MM.1S (cell line): ENCODE measurements at regions not wholly inside any gene's neighbourhood (a gene's known extent, or its start where the extent isn't known, plus 50 kb on each side); places are given as distances from the start of the nearest gene placed in this dataset.

Experiments used
- DNase-seq: peaks from one replicate; pipeline ENCODE4 v3.0.0-alpha.2; 2015
- H2AFZ ChIP-seq: fragments of 300-600 bp; sonication (generic); 2 replicates; pipeline ENCODE4 v1.6.0; 2016; ENCODE audit warnings: antibody characterized with exemption, low read length
- H3F3A ChIP-seq: fragments of 300-600 bp; sonication (generic); 2 replicates; pipeline ENCODE4 v1.6.1; 2016; ENCODE audit warnings: mild to moderate bottlenecking, antibody characterized with exemption, low read length, moderate library complexity, mixed read lengths; ENCODE audit not compliant: insufficient read depth
- H3K27ac ChIP-seq: fragments of 300-600 bp; sonication (generic); 2 replicates; pipeline ENCODE4 v1.5.1; 2016; ENCODE audit warnings: mild to moderate bottlenecking, low read length
- H3K27me3 ChIP-seq: fragments of 300-600 bp; sonication (generic); replicated peaks from 2 replicates; pipeline ENCODE4 v1.6.0; 2016; ENCODE audit warnings: low read length; ENCODE audit not compliant: insufficient read depth
- H3K36me3 ChIP-seq: fragments of 300-600 bp; sonication (generic); replicated peaks from 2 replicates; pipeline ENCODE4 v1.6.1; 2016; ENCODE audit warnings: mild to moderate bottlenecking, low read length, mixed read lengths; ENCODE audit not compliant: insufficient read depth
- H3K4me1 ChIP-seq: fragments of 300-600 bp; sonication (generic); 2 replicates; pipeline ENCODE4 v1.6.1; 2016; ENCODE audit warnings: low read length, mixed read lengths
- H3K4me2 ChIP-seq: fragments of 300-600 bp; sonication (generic); 2 replicates; pipeline ENCODE4 v1.6.0; 2016; ENCODE audit warnings: low read depth, low read length
- H3K4me3 ChIP-seq: fragments of 300-600 bp; sonication (generic); 2 replicates; pipeline ENCODE4 v1.5.1; 2016; ENCODE audit warnings: low read length, mixed read lengths
- H3K79me2 ChIP-seq: fragments of 300-600 bp; sonication (generic); 2 replicates; pipeline ENCODE4 v1.6.1; 2016; ENCODE audit warnings: mixed run types, low read length, mixed read lengths
- H3K9ac ChIP-seq: fragments of 300-600 bp; sonication (generic); 2 replicates; pipeline ENCODE4 v1.6.1; 2016; ENCODE audit warnings: low read length, mixed read lengths
- H3K9me2 ChIP-seq: fragments of 300-600 bp; sonication (generic); replicated peaks from 2 replicates; pipeline ENCODE4 v1.6.1; 2016; ENCODE audit warnings: mild to moderate bottlenecking, low read length, mixed read lengths; ENCODE audit not compliant: insufficient read depth
- H3K9me3 ChIP-seq: fragments of 300-600 bp; sonication (generic); replicated peaks from 2 replicates; pipeline ENCODE4 v1.6.1; 2016; ENCODE audit warnings: mild to moderate bottlenecking, low read length, mixed read lengths; ENCODE audit not compliant: insufficient read depth
- H4K20me1 ChIP-seq: fragments of 300-600 bp; sonication (generic); 2 replicates; pipeline ENCODE4 v1.6.1; 2016; ENCODE audit warnings: mild to moderate bottlenecking, low read length, moderate library complexity, mixed read lengths; ENCODE audit not compliant: insufficient read depth
- EZH2 ChIP-seq: fragments of 300-600 bp; sonication (generic); optimal IDR thresholded peaks from 2 replicates; pipeline ENCODE3; 2017; ENCODE audit warnings: low read depth, mild to moderate bottlenecking, antibody characterized with exemption, low read length, mixed read lengths
- EZH2phosphoT487 ChIP-seq: fragments of 300-600 bp; sonication (generic); IDR thresholded peaks from 2 replicates; pipeline ENCODE4 v1.6.1; 2018; ENCODE audit warnings: antibody characterized with exemption, low read length
- TF ChIP-seq, protein P1 (sequence below): fragments of 300-600 bp; sonication (generic); IDR thresholded peaks from 2 replicates; pipeline ENCODE4 v1.5.1; 2016; ENCODE audit warnings: antibody characterized with exemption, low read length, mixed read lengths

DNA sequence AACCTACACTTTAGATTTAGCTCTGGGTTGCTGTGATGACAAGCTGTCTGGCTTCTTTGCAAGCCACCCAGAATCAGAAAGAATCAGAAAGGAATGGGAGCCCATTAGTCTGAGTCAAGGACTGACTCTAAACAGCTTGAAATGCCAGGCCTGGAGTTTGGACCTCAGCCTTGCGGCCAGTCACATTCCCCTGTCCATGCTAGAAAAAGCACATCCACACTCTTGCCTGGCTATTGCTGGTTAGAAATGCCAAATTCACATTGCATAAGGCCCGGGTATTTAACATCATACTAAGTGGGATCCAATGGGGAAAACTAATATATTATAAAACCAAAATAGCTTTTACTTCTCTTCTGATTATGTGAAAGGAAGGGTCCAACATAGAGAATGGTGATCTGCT is 756.8 kb upstream of the KLHL29 start:
- TF ChIP-seq EZH2 = no peak
- TF ChIP-seq, protein P1, sequence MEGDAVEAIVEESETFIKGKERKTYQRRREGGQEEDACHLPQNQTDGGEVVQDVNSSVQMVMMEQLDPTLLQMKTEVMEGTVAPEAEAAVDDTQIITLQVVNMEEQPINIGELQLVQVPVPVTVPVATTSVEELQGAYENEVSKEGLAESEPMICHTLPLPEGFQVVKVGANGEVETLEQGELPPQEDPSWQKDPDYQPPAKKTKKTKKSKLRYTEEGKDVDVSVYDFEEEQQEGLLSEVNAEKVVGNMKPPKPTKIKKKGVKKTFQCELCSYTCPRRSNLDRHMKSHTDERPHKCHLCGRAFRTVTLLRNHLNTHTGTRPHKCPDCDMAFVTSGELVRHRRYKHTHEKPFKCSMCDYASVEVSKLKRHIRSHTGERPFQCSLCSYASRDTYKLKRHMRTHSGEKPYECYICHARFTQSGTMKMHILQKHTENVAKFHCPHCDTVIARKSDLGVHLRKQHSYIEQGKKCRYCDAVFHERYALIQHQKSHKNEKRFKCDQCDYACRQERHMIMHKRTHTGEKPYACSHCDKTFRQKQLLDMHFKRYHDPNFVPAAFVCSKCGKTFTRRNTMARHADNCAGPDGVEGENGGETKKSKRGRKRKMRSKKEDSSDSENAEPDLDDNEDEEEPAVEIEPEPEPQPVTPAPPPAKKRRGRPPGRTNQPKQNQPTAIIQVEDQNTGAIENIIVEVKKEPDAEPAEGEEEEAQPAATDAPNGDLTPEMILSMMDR = no peak
- TF ChIP-seq EZH2phosphoT487 = no peak
- no peaks in the 10 kb centered on the region for H3K9me2 ChIP-seq
- H3K4me1 ChIP-seq = no peaks in the 10 kb centered on the region
- DNase-seq = no peak
- H3K79me2 ChIP-seq = no peaks in the 10 kb centered on the region
- H3K27me3 ChIP-seq = no peaks in the 10 kb centered on the region
- no peak overlapping the region for H3K27ac ChIP-seq
- H3K9me3 ChIP-seq = no peaks in the 10 kb centered on the region
- no peak overlapping the region for H3K4me2 ChIP-seq
- no peaks in the 10 kb centered on the region for H4K20me1 ChIP-seq
- H3F3A ChIP-seq = no peaks in the 10 kb centered on the region
- H3K36me3 ChIP-seq = no peaks in the 10 kb centered on the region
- H3K9ac ChIP-seq = no peak overlapping the region
- no peak overlapping the region for H2AFZ ChIP-seq
- H3K4me3 ChIP-seq = no peak overlapping the region

DNA sequence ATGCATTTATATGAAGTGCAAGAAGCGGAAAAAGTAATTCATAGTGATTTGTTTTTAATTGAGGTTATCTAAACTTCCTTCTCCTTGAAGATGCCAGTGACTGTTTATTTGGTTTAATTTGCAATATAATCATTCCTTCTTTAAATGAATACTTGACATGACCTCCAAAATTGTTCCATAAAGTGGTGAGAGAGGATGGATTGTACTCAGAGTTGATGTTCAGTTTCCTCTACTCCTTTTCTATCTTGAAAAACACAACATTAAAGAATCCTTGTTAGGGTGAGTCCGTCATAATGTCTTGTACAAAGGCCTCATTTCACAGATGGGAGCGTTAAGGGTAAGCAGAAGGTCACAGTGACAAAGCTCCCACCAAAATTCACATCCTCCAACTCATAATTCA is 756.1 kb upstream of the KLHL29 start:
- Histone ChIP-seq H3K9me3 (no peaks in the 10 kb centered on the region), H2AFZ (no peak overlapping the region), H3K4me3 (no peak overlapping the region), H3K27ac (no peak overlapping the region), H3K9ac (no peak overlapping the region), H3K79me2 (no peaks in the 10 kb centered on the region), H3F3A (no peaks in the 10 kb centered on the region), H3K36me3 (no peaks in the 10 kb centered on the region), H3K4me2 (no peak overlapping the region), H3K9me2 (no peaks in the 10 kb centered on the region), H4K20me1 (no peaks in the 10 kb centered on the region), H3K4me1 (no peaks in the 10 kb centered on the region), H3K27me3 (no peaks in the 10 kb centered on the region)
- DNase-seq = no peak
- TF ChIP-seq EZH2phosphoT487 (no peak), EZH2 (no peak)
- TF ChIP-seq, protein P1 = no peak

DNA sequence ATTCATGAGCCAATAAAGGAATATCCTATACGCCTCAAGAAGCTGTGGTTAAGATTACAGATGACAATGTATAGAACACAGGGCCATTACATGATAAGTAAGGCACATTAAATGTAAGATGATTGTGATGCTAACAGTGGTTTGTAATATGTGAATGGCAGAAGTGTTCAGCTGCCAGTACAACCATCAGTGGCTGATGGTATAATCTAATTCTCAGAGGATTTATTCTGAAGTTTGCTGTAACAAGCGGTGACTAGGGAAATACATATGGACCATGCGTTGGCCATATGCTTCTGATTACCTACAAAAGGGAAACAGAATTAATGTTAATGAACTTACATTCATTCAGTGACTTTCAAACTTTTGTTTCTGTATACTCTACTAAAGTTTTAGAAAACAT is 750.8 kb upstream of the KLHL29 start:
- Histone ChIP-seq H3F3A (no peaks in the 10 kb centered on the region), H2AFZ (no peak overlapping the region), H3K9me3 (no peaks in the 10 kb centered on the region), H3K9ac (no peak overlapping the region), H3K27ac (no peak overlapping the region), H3K9me2 (no peaks in the 10 kb centered on the region), H4K20me1 (no peaks in the 10 kb centered on the region), H3K27me3 (no peaks in the 10 kb centered on the region), H3K36me3 (no peaks in the 10 kb centered on the region), H3K4me3 (no peak overlapping the region), H3K4me2 (no peak overlapping the region), H3K79me2 (no peaks in the 10 kb centered on the region), H3K4me1 (no peaks in the 10 kb centered on the region)
- TF ChIP-seq EZH2 = no peak
- TF ChIP-seq EZH2phosphoT487 = no peak
- TF ChIP-seq, protein P1 = no peak
- DNase-seq = no peak
